Stimulated activated CD8-positive, alpha-beta memory T cell treated with anti-CD3 and anti-CD28 coated beads, Interleukin-15, amount 100 ng/mL, for 4 hours (primary cell): ENCODE measurements at regions not wholly inside any gene's neighbourhood (a gene's known extent, or its start where the extent isn't known, plus 50 kb on each side); places are given as distances from the start of the nearest gene placed in this dataset.

ENCODE experiments used
- DNase-seq, 2 donors: peaks; one replicate each; pipeline ENCODE4 v3.0.0-alpha.2; 2020; ENCODE audit warnings: low read depth in 2 of 2

DNA sequence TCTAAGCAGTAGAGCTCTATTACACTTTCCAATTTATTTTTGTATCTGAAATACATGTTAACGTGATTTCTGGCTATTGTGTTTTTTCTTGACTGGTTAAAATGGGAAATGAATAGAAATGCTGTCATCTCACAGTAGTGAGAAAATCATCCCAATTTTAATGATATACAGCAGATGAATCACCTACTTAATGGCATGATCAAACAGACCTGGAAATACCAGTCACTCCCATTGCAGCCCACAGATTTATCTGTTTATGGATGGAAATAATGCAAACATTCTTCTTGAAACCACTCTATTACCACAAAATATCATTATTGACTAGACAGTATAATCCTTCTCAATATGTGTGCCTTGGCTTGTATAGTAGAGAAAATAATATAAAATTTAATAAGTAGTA, 497.8 kb upstream of the ADAMTS5 start:
- no peak for DNase-seq

- DNase-seq: no peak
Observed at GRCh38 chr21:27462726-27463125, 495.8 kb upstream of the ADAMTS5 start.

GRCh38 chr21:27454234-27454633, 487.3 kb upstream of the ADAMTS5 start:
- no peak for DNase-seq

DNA sequence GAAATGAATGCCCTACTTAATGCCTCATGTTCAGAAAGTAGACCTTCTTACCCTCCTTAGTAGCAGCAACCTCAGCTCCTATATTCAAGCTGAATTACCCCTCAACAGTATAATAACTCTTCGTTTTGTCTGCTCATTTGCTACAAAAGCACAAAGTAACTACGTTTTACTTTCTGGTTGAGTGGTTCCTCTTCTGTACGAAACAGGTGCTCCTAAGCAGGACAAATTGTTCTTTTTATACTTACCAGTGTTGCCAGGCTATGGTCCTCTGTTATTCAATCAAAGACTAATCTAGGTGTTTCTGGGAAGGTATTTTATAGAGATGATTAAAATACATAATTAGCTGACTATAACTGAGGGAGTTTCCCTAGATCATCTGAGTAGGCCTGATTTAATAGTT, 484.2 kb upstream of the ADAMTS5 start:
- no peak for DNase-seq

GRCh38 chr21:27450216-27450615, 483.3 kb upstream of the ADAMTS5 start:
- no peak for DNase-seq

GRCh38 chr21:27448960-27449359, 482.1 kb upstream of the ADAMTS5 start:
- no peak for DNase-seq

DNA sequence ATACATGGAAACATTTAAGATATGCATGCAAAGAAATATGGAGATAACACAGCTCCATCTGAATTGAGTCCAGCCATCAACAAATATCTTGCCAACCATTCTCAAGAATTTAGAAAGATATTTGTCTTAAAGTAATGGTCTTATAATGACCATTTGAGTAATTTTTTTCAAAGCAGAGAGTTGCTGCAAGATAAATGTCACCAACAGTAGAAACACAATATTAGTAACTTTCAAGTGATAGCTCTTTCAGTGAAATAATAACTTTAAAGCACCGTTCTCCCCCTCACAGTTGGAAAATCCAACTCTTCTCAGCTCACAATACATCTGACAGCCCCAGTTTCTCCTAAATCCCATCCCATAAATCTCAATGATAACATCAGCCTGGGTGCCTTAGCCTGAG, 481.0 kb upstream of the ADAMTS5 start:
- DNase-seq: no peak

DNA sequence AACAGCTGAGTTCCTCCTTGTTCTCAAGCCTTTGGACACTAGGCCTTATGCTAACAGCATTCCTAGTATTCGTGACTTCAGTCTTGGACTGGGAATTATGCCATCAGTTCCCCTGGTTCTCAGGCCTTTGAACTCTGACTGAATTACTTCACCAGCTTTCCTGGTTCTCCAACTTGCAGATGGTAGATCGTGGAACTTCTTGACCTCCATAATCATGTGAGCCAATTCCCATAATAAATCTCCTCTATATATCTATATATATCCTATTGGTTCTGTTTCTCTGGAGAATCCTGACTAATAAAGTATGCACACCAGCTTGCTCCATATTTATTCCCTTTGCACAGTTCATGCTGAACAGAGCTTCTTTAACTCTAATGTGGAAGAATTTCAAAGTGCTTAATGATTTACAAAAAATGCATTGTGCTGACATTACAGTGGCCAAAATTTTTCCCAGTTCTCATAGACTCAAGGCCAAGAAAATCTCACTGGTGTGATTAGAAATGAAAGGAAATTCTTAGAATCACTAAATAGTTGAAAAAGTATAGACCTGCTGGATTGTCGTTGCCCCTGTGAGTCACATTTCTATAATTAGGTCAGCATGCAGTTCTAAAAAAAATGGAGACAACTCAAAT, 462.9 kb upstream of the ADAMTS5 start:
- no peak for DNase-seq

- DNase-seq: no peak
Observed at GRCh38 chr21:27426196-27426595, 459.3 kb upstream of the ADAMTS5 start.

- no peak for DNase-seq
Observed at GRCh38 chr21:27425574-27425973, 458.7 kb upstream of the ADAMTS5 start.

DNA sequence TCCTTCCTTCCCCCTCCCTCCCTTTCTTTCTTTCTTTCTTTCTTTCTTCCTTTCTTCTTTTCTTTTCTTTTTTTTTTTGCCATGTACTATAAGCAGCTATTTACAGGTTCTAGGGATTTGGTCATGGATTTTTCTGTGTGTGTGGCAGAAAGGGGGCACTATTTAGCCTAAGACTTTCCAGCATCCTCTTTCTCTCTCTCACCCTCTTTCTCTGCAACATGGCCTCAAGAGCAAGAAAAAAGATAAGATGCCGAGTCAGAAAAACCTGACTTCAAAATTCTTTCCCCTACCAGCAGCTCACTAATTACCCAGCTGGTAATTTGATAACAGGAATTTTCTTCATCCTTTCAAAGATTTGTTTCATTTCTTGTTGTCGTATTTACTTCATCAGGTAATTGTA, 458.3 kb upstream of the ADAMTS5 start:
- no peak for DNase-seq

- DNase-seq: no peak
Observed at GRCh38 chr21:27424601-27425000, 457.7 kb upstream of the ADAMTS5 start.

DNA sequence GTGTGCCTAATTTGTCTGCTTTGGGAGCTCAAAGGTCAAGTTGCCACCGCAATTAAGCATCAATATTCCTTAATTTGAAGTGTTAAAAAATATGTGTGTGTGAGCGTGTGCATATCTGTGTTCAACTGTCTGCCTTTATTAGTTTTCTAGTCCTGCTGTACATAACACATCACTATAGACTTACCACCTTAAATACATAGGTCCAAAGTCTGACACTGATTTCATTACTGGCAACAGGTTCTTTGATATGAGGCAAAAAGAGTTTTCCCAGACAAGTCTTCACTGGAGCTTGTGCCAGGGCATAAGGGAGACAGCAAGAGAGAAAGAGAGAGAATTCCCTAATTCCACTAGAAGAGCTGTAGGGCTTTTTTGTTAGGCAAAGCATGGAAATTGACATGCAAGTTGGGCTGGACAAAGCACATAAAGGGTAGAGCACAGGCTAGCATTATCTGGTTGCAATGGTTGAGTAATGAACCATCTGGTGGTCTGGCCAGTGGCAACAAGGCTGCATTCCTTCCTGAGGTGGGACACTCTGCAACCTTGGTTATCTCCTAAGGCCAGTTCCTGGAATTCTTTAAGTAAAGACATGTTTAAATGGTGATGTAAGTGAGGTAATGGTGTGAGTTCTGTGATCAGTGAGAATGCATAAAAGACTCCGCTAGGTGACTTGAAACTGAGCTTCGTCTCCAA, 457.2 kb upstream of the ADAMTS5 start:
- no peak for DNase-seq

GRCh38 chr21:27423038-27423437, 456.1 kb upstream of the ADAMTS5 start:
- no peak for DNase-seq

DNA sequence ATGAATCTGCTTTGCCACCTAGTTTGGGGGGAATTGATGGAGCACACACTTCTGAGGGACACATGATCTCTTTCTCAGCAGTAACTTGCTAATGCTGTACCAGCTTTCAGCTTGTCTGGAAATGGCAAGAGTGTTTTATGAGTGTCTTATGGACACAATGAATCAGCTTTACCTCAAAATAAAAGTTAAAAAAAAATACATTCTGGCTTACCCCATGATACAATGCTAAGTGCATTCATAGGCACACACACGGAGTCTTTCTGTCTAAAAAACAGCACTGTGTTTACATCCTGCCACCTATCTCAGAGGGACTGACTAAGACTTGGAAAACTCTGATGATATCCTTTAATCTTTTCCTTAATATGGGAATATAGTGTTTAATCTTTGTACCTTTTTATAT, 455.5 kb upstream of the ADAMTS5 start:
- no peak for DNase-seq

DNA sequence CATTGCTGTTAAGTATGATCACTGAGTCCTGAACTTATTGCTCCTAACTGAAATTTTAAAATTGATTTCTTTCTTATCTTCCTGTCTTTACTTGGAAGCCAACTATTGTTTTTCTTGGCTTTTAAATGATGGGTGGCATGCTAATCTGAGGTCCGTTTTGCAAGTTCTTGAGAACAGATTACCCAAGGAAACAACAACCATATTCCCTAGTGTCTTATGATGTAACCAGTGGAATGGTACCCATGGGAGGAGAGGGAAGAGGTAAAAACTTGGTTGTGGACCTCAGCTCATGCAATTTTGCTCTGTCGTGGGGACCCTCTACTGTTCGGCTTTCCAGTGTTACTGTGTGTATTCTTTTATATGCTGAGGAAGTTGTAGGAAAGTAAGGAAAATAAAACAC, 454.8 kb upstream of the ADAMTS5 start:
- no peak for DNase-seq

DNA sequence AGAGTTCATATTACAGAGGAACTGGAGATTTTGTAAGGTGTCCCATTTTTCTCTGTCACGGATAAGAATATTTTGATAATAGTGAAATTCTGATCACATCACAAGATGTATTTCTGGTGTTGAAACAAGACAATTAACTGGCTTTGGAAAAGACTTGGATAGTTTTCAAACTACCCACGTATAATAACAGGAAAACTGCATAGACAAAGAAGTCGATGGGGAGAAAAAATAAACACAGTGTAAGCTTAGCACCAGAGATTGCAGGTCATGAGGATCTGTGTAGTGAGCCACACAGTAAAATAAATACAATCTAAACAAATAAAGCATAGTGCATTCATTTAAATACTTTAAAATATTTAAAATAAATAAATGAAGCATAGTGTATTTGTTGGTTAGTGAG, 452.3 kb upstream of the ADAMTS5 start:
- no peak for DNase-seq

DNA sequence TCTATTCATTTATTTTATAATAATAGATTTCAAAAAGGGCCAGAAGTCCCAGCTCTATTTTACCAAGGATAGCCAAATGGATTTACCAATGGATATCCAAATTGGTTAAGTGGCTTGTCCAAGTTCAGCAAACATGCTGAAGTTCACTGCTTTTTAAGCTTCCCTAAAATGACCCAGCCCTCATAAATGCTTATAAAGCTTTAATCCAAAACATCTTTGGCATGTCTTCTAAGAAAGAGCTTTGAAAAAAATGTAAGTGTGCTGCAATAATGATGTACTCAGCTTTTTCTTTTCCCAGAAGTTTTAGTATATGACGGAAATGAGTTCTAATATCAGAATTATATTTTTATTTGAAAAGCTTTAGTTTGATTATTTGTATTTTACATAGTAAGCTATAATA, 451.5 kb upstream of the ADAMTS5 start:
- no peak for DNase-seq

- no peak for DNase-seq
Observed at GRCh38 chr21:27412530-27412929, 445.6 kb upstream of the ADAMTS5 start.

DNA sequence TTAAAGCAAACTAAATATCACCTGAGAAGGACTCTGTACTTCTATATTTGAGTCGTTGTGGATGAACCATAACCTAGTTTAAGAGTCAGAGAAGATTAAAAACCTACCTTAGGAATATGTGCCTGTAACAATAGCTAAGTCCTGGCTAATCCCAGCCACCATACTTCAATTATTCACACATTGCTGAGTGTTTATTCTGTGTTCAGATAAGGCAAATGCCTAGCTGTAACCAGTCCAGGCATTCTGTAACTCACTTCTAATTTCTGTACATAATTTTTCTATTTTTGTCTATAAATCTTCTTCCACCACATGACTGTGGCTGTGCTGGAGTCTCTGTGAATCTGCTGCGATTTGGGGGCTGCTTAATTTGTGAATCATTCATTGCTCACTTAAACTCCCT, 441.9 kb upstream of the ADAMTS5 start:
- DNase-seq: no peak

GRCh38 chr21:27407271-27407670, 440.4 kb upstream of the ADAMTS5 start:
- DNase-seq: no peak

GRCh38 chr21:27406300-27407009, 439.6 kb upstream of the ADAMTS5 start:
- DNase-seq: no peak

GRCh38 chr21:27403011-27403410, 436.1 kb upstream of the ADAMTS5 start:
- no peak for DNase-seq
